ENCODE measurements at regions not wholly inside any gene's neighbourhood (a gene's known extent, or its start where the extent isn't known, plus 50 kb on each side); places are given as distances from the start of the nearest gene placed in this dataset.
"Not testable (repeated sequence)": the region's sequence is repeated elsewhere in the genome, so short reads cannot be mapped to it uniquely, and the experiment has no call there.

DNA sequence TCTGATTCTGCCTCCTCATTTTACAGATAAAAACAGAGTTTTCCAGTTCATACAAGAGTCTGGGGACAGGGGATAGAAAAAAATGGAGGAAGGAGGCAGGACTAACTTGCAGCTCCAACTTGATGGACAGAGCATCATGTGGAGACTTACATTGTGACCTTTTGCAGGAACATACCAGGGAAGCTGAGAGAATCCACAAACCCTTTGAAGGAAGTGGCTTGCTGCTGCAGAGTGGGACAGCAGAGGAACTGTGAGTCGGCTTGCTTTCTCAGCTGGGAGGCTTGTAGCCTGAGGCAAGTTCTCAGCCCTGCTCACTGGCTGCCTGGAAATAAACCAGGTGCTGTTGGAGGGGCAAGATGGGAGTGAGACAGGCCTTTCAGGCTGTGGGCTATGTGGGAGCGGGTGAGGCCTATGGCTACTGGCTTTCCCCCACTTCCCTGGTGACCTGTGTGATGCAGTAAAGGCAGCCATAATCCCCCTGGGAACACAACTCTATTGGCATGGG, 614.4 kb downstream of the KCTD12 start:
- Mint-ChIP-seq H3K4me3 (no peak overlapping the region), H3K27ac (no peak overlapping the region), H3K9me3 (peaks cover 3% of the 10 kb centered on the region), H3K36me3 (no peaks in the 10 kb centered on the region), H3K4me1 (no peaks in the 10 kb centered on the region), H3K27me3 (no peaks in the 10 kb centered on the region)
- ATAC-seq = no peak

DNA sequence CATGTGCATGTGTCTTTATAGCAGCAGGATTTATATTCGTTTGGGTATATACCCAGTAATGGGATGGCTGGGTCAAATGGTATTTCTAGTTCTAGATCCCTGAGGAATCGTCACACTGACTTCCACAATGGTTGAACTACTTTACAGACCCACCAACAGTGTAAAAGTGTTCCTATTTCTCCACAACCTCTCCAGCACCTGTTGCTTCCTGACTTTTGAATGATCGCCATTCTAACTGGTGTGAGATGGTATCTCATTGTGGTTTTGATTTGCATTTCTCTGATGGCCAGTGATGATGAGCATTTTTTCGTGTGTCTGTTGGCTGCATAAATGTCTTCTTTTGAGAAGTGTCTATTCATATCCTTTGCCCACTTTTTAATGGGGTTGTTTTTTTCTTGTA, 617.9 kb downstream of the KCTD12 start:
- H3K9me3 Mint-ChIP-seq, H3K27me3 Mint-ChIP-seq, ATAC-seq, H3K4me3 Mint-ChIP-seq, H3K4me1 Mint-ChIP-seq, H3K27ac Mint-ChIP-seq, H3K36me3 Mint-ChIP-seq: not testable (repeated sequence)

DNA sequence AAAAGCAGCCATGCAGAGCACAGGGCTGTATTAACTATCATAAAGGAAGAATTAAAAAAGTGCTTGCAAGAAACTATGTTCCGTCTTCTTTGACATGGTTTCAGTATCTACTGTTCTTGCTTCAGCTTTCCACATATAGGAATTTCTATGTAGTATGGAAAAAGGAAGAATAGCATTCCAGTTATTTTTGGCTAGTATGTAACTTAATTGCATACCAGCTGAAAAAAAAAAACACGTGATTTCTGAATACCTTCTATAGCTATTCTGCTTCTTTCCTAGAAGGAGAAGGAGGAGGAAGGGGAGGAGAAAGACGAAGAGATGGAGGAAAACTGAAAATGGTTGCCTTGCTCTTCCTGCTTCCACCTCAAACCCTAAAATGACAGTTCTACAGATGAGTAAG, 619.0 kb downstream of the KCTD12 start:
- Mint-ChIP-seq H3K27ac (no peak overlapping the region), H3K4me3 (no peak overlapping the region), H3K4me1 (no peaks in the 10 kb centered on the region), H3K36me3 (no peaks in the 10 kb centered on the region), H3K27me3 (no peaks in the 10 kb centered on the region), H3K9me3 (peaks cover 6% of the 10 kb centered on the region)
- ATAC-seq = no peak

DNA sequence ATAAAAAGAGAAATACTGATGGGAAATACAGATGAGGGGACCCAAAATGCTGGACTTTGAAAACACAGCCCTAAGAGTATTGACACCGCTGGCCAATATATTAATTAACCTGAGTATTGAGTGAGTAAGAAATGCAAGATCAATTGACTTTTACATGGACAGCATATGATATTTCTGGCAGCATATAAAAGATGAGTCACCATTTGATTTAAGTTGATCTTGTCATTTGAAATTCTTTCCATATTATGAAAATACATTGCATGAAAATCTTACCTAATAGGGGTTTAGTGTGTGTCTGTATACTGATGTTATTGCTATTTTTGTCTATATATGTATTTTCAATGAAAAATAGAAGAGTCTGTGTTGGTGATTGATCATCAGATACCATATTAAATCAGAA, 619.6 kb downstream of the KCTD12 start:
- Mint-ChIP-seq H3K4me3 (no peak overlapping the region), H3K27ac (no peak overlapping the region), H3K9me3 (peaks cover 6% of the 10 kb centered on the region), H3K27me3 (no peaks in the 10 kb centered on the region), H3K36me3 (no peaks in the 10 kb centered on the region), H3K4me1 (no peaks in the 10 kb centered on the region)
- no peak for ATAC-seq

DNA sequence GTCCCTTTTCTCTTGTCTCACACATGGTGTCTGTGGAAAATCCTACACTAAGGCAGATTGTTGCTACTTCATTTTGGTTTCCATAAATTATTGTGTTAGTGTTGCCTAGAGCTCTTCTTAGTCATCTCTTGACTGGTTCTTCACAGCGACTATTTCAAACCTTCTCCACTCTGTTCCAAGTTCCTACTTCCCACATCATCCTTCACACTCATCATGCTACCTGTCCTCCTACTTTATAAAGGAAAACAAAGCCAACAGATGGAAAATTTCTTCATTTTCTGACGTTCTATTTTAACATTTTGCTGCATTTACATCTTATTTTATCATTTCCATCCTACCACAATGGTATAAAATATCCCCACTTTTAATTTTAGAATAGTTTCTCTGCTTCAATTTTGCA, 614.1 kb downstream of the LMO7 start:
- Mint-ChIP-seq H3K9me3 (peaks cover 14% of the 10 kb centered on the region), H3K4me1 (no peaks in the 10 kb centered on the region), H3K27ac (no peak overlapping the region), H3K4me3 (no peak overlapping the region), H3K36me3 (no peaks in the 10 kb centered on the region), H3K27me3 (no peaks in the 10 kb centered on the region)
- no peak for ATAC-seq

DNA sequence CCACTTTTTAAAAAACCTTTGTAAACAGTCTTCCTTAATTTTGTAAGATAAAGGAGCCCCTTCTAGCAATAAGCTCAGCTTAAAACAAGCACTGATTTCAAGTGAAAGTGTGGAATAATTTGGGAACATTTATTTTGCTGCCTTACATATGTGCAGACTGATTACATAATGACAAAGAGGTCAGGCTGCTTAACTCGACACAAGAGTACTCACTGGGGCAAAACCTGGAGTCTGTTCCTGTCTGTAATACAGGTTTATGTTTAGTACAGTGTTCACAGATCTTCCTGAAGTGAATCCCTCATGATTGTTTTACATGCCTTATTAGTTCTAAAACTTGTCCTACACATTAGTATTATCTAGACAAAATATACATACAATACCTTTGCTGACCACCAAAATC, 609.8 kb downstream of the LMO7 start:
- no peak for ATAC-seq
- Mint-ChIP-seq H3K4me3 (no peak overlapping the region), H3K27ac (no peak overlapping the region), H3K36me3 (no peaks in the 10 kb centered on the region), H3K9me3 (peaks cover 8% of the 10 kb centered on the region), H3K4me1 (no peaks in the 10 kb centered on the region), H3K27me3 (no peaks in the 10 kb centered on the region)

DNA sequence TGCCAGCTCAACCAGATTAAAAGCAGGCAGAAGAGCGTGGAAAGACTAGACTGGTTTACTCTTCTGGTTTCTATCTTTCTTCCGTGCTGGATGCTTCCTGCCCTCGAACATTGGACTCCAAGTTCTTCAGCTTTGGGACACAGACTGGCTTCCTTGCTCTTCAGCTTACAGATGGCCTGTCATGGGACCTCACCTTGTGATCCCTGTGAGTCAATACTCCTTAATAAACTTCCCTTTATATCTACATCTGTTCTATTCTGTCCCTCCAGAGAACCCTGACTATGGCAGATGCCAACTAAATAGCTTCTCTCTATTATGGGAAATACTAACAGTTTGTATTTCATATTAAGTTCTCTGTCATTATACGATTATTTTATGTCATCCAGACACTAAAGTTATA, 609.1 kb downstream of the LMO7 start:
- no peak for ATAC-seq
- Mint-ChIP-seq H3K27ac (no peak overlapping the region), H3K9me3 (peaks cover 6% of the 10 kb centered on the region), H3K4me3 (no peak overlapping the region), H3K4me1 (no peaks in the 10 kb centered on the region), H3K27me3 (no peaks in the 10 kb centered on the region), H3K36me3 (no peaks in the 10 kb centered on the region)

DNA sequence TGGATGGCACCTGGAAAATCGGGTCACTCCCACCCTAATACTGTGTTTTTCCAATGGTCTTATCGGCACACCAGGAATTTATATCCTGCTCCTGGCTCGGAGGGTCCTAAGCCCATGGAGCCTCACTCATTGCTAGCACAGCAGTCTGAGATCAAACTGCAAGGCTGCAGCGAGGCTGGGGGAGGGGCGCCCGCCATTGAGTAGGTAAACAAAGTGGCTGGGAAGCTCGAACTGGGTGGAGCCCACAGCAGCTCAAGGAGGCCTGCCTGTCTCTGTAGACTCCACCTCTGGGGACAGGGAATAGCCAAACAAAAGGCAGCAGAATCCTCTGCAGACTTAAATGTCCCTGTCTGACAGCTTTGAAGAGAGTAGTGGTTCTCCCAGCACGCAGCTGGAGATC, 607.0 kb downstream of the LMO7 start:
- H3K9me3 Mint-ChIP-seq, H3K27me3 Mint-ChIP-seq, H3K27ac Mint-ChIP-seq, H3K4me1 Mint-ChIP-seq, ATAC-seq, H3K36me3 Mint-ChIP-seq, H3K4me3 Mint-ChIP-seq: not testable (repeated sequence)

DNA sequence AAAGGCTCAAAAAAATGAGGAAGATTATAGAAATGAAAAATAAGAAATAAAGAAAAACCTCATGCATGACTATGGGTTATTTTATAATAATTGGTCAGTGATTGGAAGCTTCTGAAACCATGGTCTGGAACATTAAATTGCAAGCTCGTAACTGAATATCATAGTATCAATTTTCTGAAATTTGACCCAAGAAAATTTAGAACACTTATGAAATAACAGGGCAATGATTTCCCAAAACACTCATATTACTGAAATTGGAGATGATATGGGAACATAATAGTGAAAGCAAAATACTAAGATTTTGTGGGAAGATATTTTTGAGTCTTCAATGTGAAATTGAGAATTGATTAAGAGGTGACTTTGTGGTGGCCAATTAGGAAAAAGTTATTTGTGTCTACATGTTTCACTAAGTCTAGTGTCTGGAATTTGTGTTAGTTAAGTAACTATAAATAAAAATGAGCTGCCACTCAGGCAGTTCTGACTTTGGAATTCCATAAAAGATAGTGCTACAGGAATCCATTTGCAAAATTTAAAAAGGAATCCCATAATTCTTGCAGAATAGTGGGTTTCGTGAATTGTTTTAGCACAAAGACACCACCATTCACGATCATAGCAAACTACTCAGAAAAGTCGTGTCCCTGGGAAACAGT, 603.0 kb downstream of the LMO7 start:
- no peaks in the 10 kb centered on the region for H3K9me3 Mint-ChIP-seq
- no peak for ATAC-seq
- H3K4me1 Mint-ChIP-seq = no peaks in the 10 kb centered on the region
- no peaks in the 10 kb centered on the region for H3K27me3 Mint-ChIP-seq
- no peaks in the 10 kb centered on the region for H3K36me3 Mint-ChIP-seq
- H3K4me3 Mint-ChIP-seq = no peak overlapping the region
- H3K27ac Mint-ChIP-seq = no peak overlapping the region

DNA sequence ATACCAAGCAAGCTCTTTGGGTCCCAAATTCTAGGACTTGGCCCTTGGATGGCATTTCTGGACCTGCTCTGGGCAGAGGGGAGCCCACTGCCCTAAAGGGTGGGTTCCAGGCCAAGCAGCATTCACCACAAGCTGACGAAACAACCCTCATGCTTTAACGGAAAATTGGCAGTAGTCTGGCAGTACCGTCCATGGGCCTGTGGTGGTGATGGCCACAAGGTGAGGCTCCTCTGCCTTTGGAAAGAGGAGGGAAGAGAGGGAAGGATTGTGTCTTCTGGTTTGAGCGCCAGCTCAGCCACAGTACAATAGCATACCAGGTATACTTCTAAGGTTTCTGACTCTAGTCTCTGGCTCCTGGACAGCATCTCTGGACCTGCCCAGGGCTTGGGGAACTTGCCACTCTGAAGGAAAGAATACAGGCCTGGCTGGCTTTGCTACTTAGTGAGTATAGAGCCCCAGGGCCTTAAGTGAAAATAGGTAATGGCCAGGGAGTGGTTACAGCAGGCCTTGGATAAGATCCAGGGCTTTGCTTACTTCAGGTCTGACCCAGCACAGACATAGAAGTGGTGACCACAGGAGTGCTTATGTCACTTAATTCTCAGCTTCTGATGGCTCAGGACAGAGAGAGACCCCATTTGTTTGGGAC, 595.5 kb downstream of the LMO7 start:
- Mint-ChIP-seq H3K4me1 (no peaks in the 10 kb centered on the region), H3K27ac (no peak overlapping the region)

DNA sequence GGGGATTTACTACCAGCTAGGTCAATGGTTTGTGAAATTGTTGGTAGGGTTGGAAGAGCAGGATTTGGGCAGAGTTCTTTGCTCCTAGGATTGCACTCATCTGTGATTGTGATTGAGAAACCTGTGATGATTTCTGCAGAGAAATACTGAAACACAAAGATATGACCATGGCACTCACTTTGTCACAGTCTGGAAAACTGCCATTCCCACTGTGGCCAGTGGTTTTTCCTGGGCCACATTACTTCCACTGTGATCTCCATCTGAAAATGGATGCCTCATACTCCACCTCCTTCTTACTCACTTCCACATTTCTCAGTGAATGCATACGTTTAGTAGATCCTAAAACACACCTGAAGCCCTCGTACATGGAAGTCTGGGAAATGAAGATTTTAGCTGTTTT, 593.2 kb downstream of the LMO7 start:
- H3K27me3 Mint-ChIP-seq = no peaks in the 10 kb centered on the region
- H3K4me1 Mint-ChIP-seq = no peaks in the 10 kb centered on the region
- no peaks in the 10 kb centered on the region for H3K36me3 Mint-ChIP-seq
- no peak overlapping the region for H3K27ac Mint-ChIP-seq
- ATAC-seq = no peak
- no peak overlapping the region for H3K4me3 Mint-ChIP-seq
- peaks cover 3% of the 10 kb centered on the region for H3K9me3 Mint-ChIP-seq

More for the DNA sequence above, 595.5 kb downstream of the LMO7 start:
- no peaks in the 10 kb centered on the region for H3K27me3 Mint-ChIP-seq
- no peaks in the 10 kb centered on the region for H3K9me3 Mint-ChIP-seq
- peak; percentile 36 for ATAC-seq
- H3K36me3 Mint-ChIP-seq = no peaks in the 10 kb centered on the region
- H3K4me3 Mint-ChIP-seq = no peak overlapping the region

DNA sequence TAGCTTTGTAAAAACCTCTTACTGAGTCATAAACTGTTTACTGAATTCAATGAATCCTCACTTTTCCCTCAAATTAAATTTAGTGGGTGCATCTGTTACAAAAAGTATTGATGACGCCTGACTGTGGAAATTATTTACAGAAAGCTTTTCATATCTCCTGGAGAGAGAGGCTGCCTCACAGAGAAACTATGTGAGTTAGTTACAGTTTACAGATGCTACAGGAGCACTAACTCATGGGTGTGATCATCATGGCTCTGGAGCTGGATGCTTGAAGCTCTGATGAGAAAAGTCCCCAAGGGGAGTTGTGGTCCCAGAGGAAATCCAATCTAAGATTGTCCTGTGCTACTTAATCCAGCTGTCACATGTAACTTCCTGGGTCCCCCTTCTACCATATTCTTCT, 590.8 kb downstream of the LMO7 start:
- no peak for ATAC-seq
- no peak overlapping the region for H3K27ac Mint-ChIP-seq
- H3K4me1 Mint-ChIP-seq = no peaks in the 10 kb centered on the region
- H3K4me3 Mint-ChIP-seq = no peak overlapping the region
- H3K9me3 Mint-ChIP-seq = peaks cover 3% of the 10 kb centered on the region
- H3K36me3 Mint-ChIP-seq = no peaks in the 10 kb centered on the region
- no peaks in the 10 kb centered on the region for H3K27me3 Mint-ChIP-seq

DNA sequence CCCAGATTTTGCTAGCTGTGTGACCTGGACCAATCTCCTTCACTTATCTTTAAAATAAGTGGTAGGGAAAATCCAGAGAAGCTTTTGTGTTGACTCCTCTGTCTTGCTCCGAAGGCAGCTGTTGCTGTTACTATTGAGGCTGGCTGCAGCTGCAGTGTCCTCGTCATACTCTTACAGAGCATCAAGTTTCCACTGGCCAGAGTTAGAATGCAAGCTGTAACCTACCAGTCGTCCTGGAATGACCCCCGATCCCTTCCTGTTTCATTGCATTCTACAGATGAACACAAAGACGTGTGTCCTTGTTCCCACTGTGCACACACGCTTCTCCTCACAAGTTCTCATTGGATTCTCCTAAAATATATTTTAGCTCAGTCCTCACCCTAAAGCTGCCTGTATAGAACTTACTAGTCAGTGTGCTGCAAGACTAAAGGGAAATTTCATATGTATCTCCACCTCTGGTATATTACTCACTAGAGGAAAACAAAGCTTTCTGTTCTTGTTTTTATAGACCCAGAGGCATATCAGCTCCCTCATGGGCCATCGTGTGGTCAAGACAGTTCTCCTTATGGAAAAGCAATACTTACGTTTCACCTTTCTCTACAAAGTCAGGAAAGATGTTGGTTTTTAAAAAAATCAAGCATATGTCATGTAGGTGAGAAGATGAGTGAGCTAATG, 589.8 kb downstream of the LMO7 start:
- Mint-ChIP-seq H3K4me3 (no peak overlapping the region), H3K27ac (no peak overlapping the region), H3K9me3 (peaks cover 3% of the 10 kb centered on the region), H3K36me3 (no peaks in the 10 kb centered on the region), H3K4me1 (no peaks in the 10 kb centered on the region), H3K27me3 (no peaks in the 10 kb centered on the region)
- no peak for ATAC-seq

DNA sequence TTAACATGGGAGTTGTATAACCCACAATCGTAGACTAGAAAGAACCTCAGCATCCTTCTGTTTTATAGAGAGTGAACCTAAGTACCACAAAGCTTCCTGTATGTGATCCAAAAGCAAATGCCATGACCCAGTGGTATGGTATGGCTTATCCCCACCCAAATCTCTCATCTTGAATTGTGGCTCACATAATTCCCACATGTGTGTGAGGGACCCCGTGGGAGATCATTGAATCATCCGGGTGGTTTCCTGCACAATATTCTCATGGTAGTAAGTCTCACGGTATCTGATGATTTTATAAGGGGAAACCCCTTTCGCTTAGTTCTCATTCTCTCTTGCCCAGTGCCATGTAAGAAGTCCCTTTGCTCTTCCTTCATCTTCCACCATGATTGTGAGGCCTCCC, 587.9 kb downstream of the LMO7 start:
- Mint-ChIP-seq H3K27me3 (no peaks in the 10 kb centered on the region), H3K27ac (no peak overlapping the region), H3K4me3 (no peak overlapping the region), H3K9me3 (peaks cover 3% of the 10 kb centered on the region), H3K36me3 (no peaks in the 10 kb centered on the region), H3K4me1 (no peaks in the 10 kb centered on the region)
- no peak for ATAC-seq

DNA sequence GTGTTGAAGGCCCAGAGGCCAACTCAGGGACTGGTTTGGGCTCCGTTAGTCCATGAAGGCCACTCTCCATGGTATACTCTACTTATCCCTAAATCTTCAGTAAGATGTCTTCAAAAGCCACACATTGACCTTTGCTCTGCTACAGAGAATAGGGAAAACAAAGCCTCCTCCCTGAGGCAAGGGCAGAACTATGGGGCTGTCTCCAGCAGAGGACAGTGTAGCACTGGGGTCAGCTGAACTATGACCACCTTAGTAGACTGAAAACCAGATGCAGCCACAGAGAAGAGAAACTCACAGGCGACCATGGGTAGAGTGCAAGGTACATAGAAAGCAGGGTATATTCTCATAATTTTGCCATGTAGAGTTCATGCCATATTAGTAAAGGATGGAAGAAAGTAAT, 587.4 kb downstream of the LMO7 start:
- Mint-ChIP-seq H3K4me1 (no peaks in the 10 kb centered on the region), H3K9me3 (peaks cover 3% of the 10 kb centered on the region)

DNA sequence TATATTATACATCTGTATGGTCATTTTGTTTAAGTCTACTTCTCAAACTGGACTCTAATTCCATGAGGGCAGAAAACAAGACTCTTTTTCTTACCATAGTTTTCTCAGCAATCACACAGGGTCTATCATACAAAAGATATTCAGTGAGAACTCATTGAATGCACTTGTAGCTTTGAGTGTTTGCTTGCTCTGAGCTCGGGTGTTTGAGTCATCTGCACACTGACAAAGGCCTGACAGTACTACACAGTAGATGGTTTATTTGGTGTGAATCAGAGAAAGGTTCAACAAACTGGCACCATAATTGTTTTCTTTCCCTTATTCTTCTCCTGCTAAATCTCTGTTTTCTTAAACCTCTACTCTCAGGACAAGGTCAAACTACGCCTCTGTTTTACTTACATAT, 586.4 kb downstream of the LMO7 start:
- no peak overlapping the region for H3K27ac Mint-ChIP-seq
- no peak overlapping the region for H3K4me3 Mint-ChIP-seq
- H3K36me3 Mint-ChIP-seq = no peaks in the 10 kb centered on the region
- H3K4me1 Mint-ChIP-seq = no peaks in the 10 kb centered on the region
- no peaks in the 10 kb centered on the region for H3K27me3 Mint-ChIP-seq
- no peak for ATAC-seq
- H3K9me3 Mint-ChIP-seq = peaks cover 3% of the 10 kb centered on the region

More for the DNA sequence above, 587.4 kb downstream of the LMO7 start:
- H3K36me3 Mint-ChIP-seq = no peaks in the 10 kb centered on the region
- no peak for ATAC-seq
- H3K4me3 Mint-ChIP-seq = no peak overlapping the region
- no peaks in the 10 kb centered on the region for H3K27me3 Mint-ChIP-seq
- no peak overlapping the region for H3K27ac Mint-ChIP-seq
